ENCODE measurements at regions not wholly inside any gene's neighbourhood (a gene's known extent, or its start where the extent isn't known, plus 50 kb on each side); places are given as distances from the start of the nearest gene placed in this dataset.
"Not testable (repeated sequence)": the region's sequence is repeated elsewhere in the genome, so short reads cannot be mapped to it uniquely, and the experiment has no call there.

- H3K4me1 Mint-ChIP-seq (ENCODE audit: low read depth); DNase-seq; H3K27me3 Mint-ChIP-seq (ENCODE audit: low read depth); ATAC-seq; H3K36me3 Mint-ChIP-seq (ENCODE audit: insufficient read depth); H3K4me3 Mint-ChIP-seq: not testable (repeated sequence)
- peaks cover 37% of the 10 kb centered on the region for H3K9me3 Mint-ChIP-seq
Measured at GRCh38 chr9:40929488-40929845, 199.0 kb downstream of the FOXD4L6 start.

- H3K9me3 Mint-ChIP-seq = peaks cover 37% of the 10 kb centered on the region
- peaks cover 6% of the 10 kb centered on the region for H3K36me3 Mint-ChIP-seq (ENCODE audit: insufficient read depth)
- ATAC-seq (no peak), DNase-seq (no peak)
- no peaks in the 10 kb centered on the region for H3K4me1 Mint-ChIP-seq (ENCODE audit: low read depth)
- peaks cover 2% of the 10 kb centered on the region for H3K27me3 Mint-ChIP-seq (ENCODE audit: low read depth)
- H3K4me3 Mint-ChIP-seq = no peak overlapping the region
Measured at GRCh38 chr9:40928803-40929487, 199.5 kb downstream of the FOXD4L6 start.

- DNase-seq = no peak
Measured at GRCh38 chr9:40927851-40928802, 200.4 kb downstream of the FOXD4L6 start.

GRCh38 chr9:40927260-40927631, 201.2 kb downstream of the FOXD4L6 start:
- H3K27me3 Mint-ChIP-seq (ENCODE audit: low read depth) = peaks cover 2% of the 10 kb centered on the region
- H3K9me3 Mint-ChIP-seq = peaks cover 42% of the 10 kb centered on the region
- DNase-seq (no peak), ATAC-seq (no peak)
- H3K36me3 Mint-ChIP-seq (ENCODE audit: insufficient read depth) = no peaks in the 10 kb centered on the region
- H3K4me1 Mint-ChIP-seq (ENCODE audit: low read depth) = no peaks in the 10 kb centered on the region
- no peak overlapping the region for H3K4me3 Mint-ChIP-seq

More at GRCh38 chr9:40927851-40928802, 200.4 kb downstream of the FOXD4L6 start:
- H3K36me3 Mint-ChIP-seq (ENCODE audit: insufficient read depth) = peaks cover 1% of the 10 kb centered on the region
- H3K9me3 Mint-ChIP-seq = peaks cover 38% of the 10 kb centered on the region
- no peaks in the 10 kb centered on the region for H3K4me1 Mint-ChIP-seq (ENCODE audit: low read depth)
- no peak for ATAC-seq
- peaks cover 2% of the 10 kb centered on the region for H3K27me3 Mint-ChIP-seq (ENCODE audit: low read depth)
- H3K4me3 Mint-ChIP-seq = no peak overlapping the region

GRCh38 chr9:40926404-40927259, 201.8 kb downstream of the FOXD4L6 start:
- no peak overlapping the region for H3K4me3 Mint-ChIP-seq
- no peaks in the 10 kb centered on the region for H3K4me1 Mint-ChIP-seq (ENCODE audit: low read depth)
- no peaks in the 10 kb centered on the region for H3K36me3 Mint-ChIP-seq (ENCODE audit: insufficient read depth)
- DNase-seq = no peak
- H3K27me3 Mint-ChIP-seq (ENCODE audit: low read depth) = peaks cover 2% of the 10 kb centered on the region
- no peak for ATAC-seq
- peaks cover 43% of the 10 kb centered on the region for H3K9me3 Mint-ChIP-seq

- no peaks in the 10 kb centered on the region for H3K36me3 Mint-ChIP-seq (ENCODE audit: insufficient read depth)
- H3K9me3 Mint-ChIP-seq = peaks cover 42% of the 10 kb centered on the region
- peaks cover 2% of the 10 kb centered on the region for H3K27me3 Mint-ChIP-seq (ENCODE audit: low read depth)
- DNase-seq = no peak
- no peak overlapping the region for H3K4me3 Mint-ChIP-seq
- no peaks in the 10 kb centered on the region for H3K4me1 Mint-ChIP-seq (ENCODE audit: low read depth)
- no peak for ATAC-seq
Measured at GRCh38 chr9:40925149-40925548, 203.3 kb downstream of the FOXD4L6 start.

GRCh38 chr9:40916399-40916783, 212.1 kb downstream of the FOXD4L6 start:
- not testable (repeated sequence) for ATAC-seq; H3K4me1 Mint-ChIP-seq (ENCODE audit: low read depth); H3K27me3 Mint-ChIP-seq (ENCODE audit: low read depth); DNase-seq; H3K4me3 Mint-ChIP-seq
- Mint-ChIP-seq H3K36me3 (ENCODE audit: insufficient read depth) (peaks cover 14% of the 10 kb centered on the region), H3K9me3 (peaks cover 64% of the 10 kb centered on the region)

- ATAC-seq; H3K4me1 Mint-ChIP-seq (ENCODE audit: low read depth); DNase-seq; H3K4me3 Mint-ChIP-seq: not testable (repeated sequence)
- Mint-ChIP-seq H3K9me3 (peaks cover 64% of the 10 kb centered on the region), H3K36me3 (ENCODE audit: insufficient read depth) (peaks cover 14% of the 10 kb centered on the region), H3K27me3 (ENCODE audit: low read depth) (peaks cover 10% of the 10 kb centered on the region)
Measured at GRCh38 chr9:40915660-40916398, 212.7 kb downstream of the FOXD4L6 start.

- Mint-ChIP-seq H3K9me3 (peaks cover 65% of the 10 kb centered on the region), H3K4me1 (ENCODE audit: low read depth) (no peaks in the 10 kb centered on the region), H3K36me3 (ENCODE audit: insufficient read depth) (peaks cover 14% of the 10 kb centered on the region), H3K27me3 (ENCODE audit: low read depth) (peaks cover 10% of the 10 kb centered on the region), H3K4me3 (no peak overlapping the region)
- ATAC-seq = no peak
- DNase-seq = no peak
Measured at GRCh38 chr9:40914772-40915659, 213.5 kb downstream of the FOXD4L6 start.

GRCh38 chr9:40913928-40914673, 214.4 kb downstream of the FOXD4L6 start:
- Mint-ChIP-seq H3K4me1 (ENCODE audit: low read depth) (no peaks in the 10 kb centered on the region), H3K36me3 (ENCODE audit: insufficient read depth) (peaks cover 14% of the 10 kb centered on the region), H3K27me3 (ENCODE audit: low read depth) (peaks cover 10% of the 10 kb centered on the region), H3K9me3 (peaks cover 63% of the 10 kb centered on the region), H3K4me3 (no peak overlapping the region)
- ATAC-seq (no peak), DNase-seq (no peak)

GRCh38 chr9:40913096-40913719, 215.3 kb downstream of the FOXD4L6 start:
- Mint-ChIP-seq H3K27me3 (ENCODE audit: low read depth) (peaks cover 11% of the 10 kb centered on the region), H3K4me1 (ENCODE audit: low read depth) (no peaks in the 10 kb centered on the region), H3K4me3 (no peak overlapping the region), H3K9me3 (peaks cover 61% of the 10 kb centered on the region), H3K36me3 (ENCODE audit: insufficient read depth) (peaks cover 14% of the 10 kb centered on the region)
- ATAC-seq (no peak), DNase-seq (no peak)

GRCh38 chr9:40912679-40913078, 215.8 kb downstream of the FOXD4L6 start:
- Mint-ChIP-seq H3K27me3 (ENCODE audit: low read depth) (peaks cover 14% of the 10 kb centered on the region), H3K9me3 (peaks cover 59% of the 10 kb centered on the region), H3K36me3 (ENCODE audit: insufficient read depth) (peaks cover 12% of the 10 kb centered on the region)
- not testable (repeated sequence) for DNase-seq; ATAC-seq; H3K4me1 Mint-ChIP-seq (ENCODE audit: low read depth); H3K4me3 Mint-ChIP-seq

Data from activated T-cell treated with anti-CD3 and anti-CD28 coated beads, Interleukin-2, amount 50 U/mL, for 4 hours (primary cell).